Osteocyte (in vitro differentiated cells): ENCODE measurements at regions not wholly inside any gene's neighbourhood (a gene's known extent, or its start where the extent isn't known, plus 50 kb on each side); places are given as distances from the start of the nearest gene placed in this dataset.

Experiments used
- DNase-seq: peaks from one replicate; pipeline ENCODE4 v3.0.0; 2021; ENCODE audit warnings: mixed read lengths; ENCODE audit not compliant: unreplicated experiment; ENCODE audit errors: extremely low spot score
- H3K27ac Mint-ChIP-seq: one replicate; pipeline ENCODE4 v1.8.0; 2021; ENCODE audit warnings: mild to moderate bottlenecking, mixed read lengths; ENCODE audit not compliant: unreplicated experiment
- H3K27me3 Mint-ChIP-seq: one replicate; pipeline ENCODE4 v1.8.0; 2021; ENCODE audit warnings: mixed read lengths; ENCODE audit not compliant: unreplicated experiment
- H3K36me3 Mint-ChIP-seq: one replicate; pipeline ENCODE4 v1.8.0; 2021; ENCODE audit warnings: mixed read lengths; ENCODE audit not compliant: unreplicated experiment
- H3K4me1 Mint-ChIP-seq: one replicate; pipeline ENCODE4 v1.8.0; 2021; ENCODE audit warnings: mixed read lengths; ENCODE audit not compliant: unreplicated experiment
- H3K4me3 Mint-ChIP-seq: one replicate; pipeline ENCODE4 v1.8.0; 2021; ENCODE audit warnings: mild to moderate bottlenecking, moderate library complexity, mixed read lengths; ENCODE audit not compliant: unreplicated experiment
- H3K9me3 Mint-ChIP-seq: one replicate; pipeline ENCODE4 v1.8.0; 2021; ENCODE audit warnings: mixed read lengths; ENCODE audit not compliant: unreplicated experiment
- TF ChIP-seq, protein P1 (sequence below): fragments of 200-600 bp; sonication (generic); IDR thresholded peaks from 2 replicates; pipeline ENCODE4 v1.5.0; 2021; ENCODE audit warnings: antibody characterized with exemption, mild to moderate bottlenecking, moderate library complexity

DNA sequence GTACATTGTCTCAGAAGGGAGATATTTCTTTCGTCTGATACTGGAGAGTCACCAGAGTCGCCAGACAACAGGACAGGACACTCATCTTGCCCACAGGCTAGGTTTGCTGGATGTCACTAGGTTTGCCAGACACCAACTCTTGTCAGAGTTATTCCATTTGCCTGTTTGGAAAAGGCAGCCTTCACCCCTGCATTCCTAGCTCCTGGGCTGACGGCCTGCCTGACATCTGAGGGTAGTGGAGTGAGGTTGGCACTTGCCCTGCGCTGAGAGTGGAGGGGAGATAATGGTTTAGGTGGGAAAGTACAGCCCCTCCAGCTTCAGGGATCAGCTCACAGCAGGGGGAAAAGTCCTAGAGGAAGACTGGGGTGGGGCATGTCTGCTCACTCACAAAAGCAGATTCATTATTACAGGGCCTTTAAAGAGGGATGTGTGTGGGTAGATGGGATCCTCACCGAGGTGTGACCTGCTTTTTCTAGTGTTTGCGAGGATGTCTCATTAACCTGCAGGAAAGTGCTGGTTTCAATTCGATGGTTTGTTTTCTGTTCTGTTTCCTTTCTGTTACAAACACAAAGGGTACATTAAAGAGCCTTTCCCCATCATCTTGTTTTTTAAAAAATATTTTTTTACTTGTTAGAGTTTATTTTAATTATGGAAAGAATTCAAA is 79.3 kb upstream of the TNS3 start:
- H3K4me1 Mint-ChIP-seq, result peaks cover 29% of the 10 kb centered on the region
- TF ChIP-seq, protein P1, sequence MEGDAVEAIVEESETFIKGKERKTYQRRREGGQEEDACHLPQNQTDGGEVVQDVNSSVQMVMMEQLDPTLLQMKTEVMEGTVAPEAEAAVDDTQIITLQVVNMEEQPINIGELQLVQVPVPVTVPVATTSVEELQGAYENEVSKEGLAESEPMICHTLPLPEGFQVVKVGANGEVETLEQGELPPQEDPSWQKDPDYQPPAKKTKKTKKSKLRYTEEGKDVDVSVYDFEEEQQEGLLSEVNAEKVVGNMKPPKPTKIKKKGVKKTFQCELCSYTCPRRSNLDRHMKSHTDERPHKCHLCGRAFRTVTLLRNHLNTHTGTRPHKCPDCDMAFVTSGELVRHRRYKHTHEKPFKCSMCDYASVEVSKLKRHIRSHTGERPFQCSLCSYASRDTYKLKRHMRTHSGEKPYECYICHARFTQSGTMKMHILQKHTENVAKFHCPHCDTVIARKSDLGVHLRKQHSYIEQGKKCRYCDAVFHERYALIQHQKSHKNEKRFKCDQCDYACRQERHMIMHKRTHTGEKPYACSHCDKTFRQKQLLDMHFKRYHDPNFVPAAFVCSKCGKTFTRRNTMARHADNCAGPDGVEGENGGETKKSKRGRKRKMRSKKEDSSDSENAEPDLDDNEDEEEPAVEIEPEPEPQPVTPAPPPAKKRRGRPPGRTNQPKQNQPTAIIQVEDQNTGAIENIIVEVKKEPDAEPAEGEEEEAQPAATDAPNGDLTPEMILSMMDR, result no peak
- H3K27ac Mint-ChIP-seq, result no peak overlapping the region
- no peak overlapping the region for H3K4me3 Mint-ChIP-seq
- H3K9me3 Mint-ChIP-seq, result no peaks in the 10 kb centered on the region
- no peaks in the 10 kb centered on the region for H3K36me3 Mint-ChIP-seq
- DNase-seq, result no peak
- H3K27me3 Mint-ChIP-seq, result no peaks in the 10 kb centered on the region

DNA sequence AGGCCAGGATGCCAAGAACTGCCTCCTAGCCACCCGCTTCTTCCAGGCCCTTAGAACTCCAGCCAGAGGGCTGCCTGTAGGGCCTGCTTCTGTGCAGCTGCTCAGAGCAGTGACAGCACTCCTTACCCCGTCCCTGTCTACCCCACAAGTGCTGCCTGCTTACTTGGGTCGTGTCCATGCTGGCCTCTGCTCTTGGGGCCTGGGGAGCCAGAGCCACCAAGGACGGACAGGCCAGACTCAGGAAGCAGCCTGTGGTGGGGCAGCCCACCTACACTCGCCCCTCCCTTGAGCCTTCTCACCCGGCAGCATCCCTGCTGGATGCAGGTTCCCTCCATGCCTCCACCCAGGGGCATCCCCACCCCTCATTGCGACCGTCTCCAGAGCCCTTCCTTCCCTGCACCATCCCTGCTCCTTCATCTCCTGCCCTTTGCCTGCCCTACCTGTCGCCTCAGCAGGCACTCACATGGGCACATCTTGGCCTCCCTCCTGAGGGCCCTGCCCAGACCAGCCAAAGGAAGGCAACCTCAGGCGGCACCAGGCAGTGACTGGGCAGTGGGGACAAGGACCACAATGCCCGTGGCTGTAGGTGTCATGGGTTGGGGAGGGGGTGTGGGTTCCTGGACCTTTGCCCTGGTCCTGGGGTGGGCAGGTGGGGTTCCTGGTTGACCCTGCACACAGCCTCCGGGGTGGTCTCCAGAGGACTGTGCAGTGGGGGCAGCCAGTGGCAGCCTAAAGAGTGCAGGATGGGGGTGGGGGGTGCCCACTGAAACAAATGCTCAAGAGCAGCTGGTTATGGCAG is 78.0 kb upstream of the TNS3 start:
- no peak for DNase-seq
- Mint-ChIP-seq H3K9me3 (no peaks in the 10 kb centered on the region), H3K4me3 (no peak overlapping the region), H3K27ac (no peak overlapping the region), H3K36me3 (no peaks in the 10 kb centered on the region), H3K4me1 (peaks cover 28% of the 10 kb centered on the region), H3K27me3 (no peaks in the 10 kb centered on the region)
- TF ChIP-seq, protein P1, result no peak

DNA sequence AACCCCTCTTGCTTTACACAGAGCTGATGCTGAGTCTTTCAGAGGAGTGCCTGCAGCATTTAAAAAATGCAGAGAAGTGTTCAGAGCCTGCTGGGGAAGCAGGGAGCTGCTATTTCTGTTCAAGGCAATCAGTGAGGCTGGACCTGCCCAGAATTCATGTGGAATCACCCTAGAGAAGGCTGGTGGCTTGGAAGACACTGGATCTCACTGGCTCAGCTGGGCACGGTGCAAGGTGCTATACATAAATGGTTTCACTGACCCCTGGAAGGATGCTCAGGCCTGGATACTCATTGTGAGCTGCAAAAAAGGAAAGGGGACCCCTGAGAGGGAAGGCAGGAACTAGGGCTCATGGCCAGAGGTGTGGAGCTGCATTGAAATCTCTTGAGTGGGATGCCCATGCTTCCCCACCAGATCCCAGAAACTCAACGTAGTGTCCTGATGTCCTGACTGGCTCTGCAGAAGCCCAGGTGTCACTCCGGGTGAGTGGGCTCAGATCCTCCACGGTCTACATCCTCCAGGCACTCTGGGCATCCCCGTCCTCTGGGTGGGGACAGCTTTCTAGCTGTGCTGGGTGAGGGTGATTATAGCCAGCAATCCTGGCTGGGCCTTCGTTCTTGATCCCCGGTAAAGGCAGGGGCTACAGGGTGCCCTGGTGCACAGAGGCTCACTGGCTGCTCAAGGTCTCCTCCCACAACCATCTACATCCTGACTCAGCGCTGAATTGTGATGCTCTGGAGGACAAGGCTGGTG is 77.2 kb upstream of the TNS3 start:
- Mint-ChIP-seq H3K27me3 (no peaks in the 10 kb centered on the region), H3K36me3 (no peaks in the 10 kb centered on the region), H3K4me1 (peaks cover 36% of the 10 kb centered on the region), H3K27ac (no peak overlapping the region), H3K4me3 (no peak overlapping the region), H3K9me3 (no peaks in the 10 kb centered on the region)
- TF ChIP-seq, protein P1, result no peak
- DNase-seq, result no peak

DNA sequence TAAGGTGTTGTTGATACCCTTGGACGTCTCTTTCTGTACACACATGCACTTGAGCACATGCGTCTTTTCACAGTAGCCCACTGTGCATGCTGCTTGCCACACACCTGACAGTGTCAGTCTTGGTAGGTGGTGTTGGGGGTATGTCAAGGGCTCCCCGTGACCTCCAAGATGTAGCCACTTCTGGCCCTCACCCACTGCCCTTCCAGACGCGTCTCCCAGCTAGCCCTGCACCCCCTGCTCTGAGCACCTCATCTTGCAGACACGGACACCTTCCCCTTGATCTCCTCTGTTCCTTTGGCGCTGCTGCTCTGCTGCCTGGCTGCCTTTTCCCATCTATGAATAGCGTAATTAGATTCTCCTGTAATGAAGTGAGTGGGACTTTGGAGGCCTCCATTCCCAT is 75.2 kb upstream of the TNS3 start:
- Mint-ChIP-seq H3K9me3 (no peaks in the 10 kb centered on the region), H3K27ac (no peak overlapping the region), H3K4me3 (no peak overlapping the region), H3K27me3 (no peaks in the 10 kb centered on the region), H3K36me3 (no peaks in the 10 kb centered on the region), H3K4me1 (peaks cover 45% of the 10 kb centered on the region)
- TF ChIP-seq, protein P1, result no peak
- DNase-seq, result no peak
